ENCODE measurements at regions not wholly inside any gene's neighbourhood (a gene's known extent, or its start where the extent isn't known, plus 50 kb on each side); places are given as distances from the start of the nearest gene placed in this dataset.
A peak's percentile ranks its signal among the peaks of the same experiment; 100 is the strongest.
"Not testable (repeated sequence)": the region's sequence is repeated elsewhere in the genome, so short reads cannot be mapped to it uniquely, and the experiment has no call there.

DNA sequence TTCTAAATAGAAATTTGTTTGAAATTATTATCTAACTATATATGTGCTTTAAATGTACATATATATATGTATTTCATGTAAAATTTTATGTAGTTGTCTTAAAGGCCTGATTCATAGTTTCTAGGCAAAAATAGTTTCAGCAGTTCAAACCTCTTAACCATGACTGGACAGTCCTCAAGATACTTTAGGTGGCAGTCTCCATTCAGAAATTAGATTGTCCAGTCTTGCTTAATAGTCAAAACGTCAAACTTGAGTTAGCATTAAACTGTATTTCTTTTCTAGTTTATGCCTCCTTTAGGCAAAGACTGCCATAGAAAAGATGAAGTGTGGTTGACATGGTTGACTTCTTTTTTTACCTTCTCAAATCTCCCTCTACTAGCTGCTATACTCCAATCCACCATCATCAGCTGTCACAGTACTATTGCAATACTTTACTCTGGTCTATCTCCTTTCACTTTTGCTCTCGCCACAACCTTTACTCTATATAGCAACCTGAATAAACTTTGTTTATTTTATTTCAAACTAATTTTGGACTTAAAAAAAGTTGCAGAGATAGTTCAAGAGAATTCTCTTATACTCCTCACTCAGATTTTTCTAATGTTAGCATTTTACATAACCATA, 395.6 kb upstream of the DIPK2B start:
- DNase-seq (ENCODE audit: low read depth in 2 of 2): no peak

DNA sequence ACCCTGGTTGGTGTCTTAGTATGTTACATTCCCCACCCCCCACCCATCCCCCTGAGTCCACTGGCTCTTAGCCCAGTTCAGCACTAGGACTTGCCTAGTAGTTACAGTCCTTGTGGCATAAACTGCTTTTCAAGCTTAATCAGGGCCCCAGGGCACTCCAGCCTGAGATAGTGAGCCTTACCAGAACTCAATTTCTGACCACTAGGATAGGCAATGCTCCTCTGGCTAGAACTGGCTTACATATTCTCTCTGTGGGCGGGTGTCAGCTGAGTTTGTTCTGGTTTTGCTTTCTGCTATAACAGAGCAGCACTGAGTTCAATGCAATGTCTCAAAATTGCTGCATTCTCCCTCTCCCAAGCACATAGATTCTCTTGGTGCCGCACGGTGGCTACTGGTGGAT, 391.4 kb upstream of the DIPK2B start:
- DNase-seq (ENCODE audit: low read depth in 2 of 2): no peak

GRCh38 chrX:45591650-45592049, 391.0 kb upstream of the DIPK2B start:
- no peak for DNase-seq (ENCODE audit: low read depth in 2 of 2)

DNA sequence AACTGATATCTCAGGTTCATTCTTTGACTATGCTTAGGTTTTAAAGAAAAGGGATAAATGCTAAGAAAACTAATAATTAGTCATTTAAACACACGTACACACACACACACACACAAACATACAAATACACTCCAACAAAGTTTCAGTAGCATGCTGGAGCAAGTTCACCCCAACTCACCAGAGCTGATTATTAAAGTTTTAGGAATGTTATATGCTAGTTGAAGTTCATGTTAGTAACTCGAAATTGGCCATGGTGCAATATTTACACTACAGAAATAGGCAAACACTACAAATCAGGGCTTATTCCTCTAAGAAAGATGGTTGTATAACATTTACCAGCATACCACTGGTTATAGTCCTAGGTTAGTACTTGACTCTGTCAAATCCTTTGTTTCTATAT, 384.0 kb upstream of the DIPK2B start:
- no peak for DNase-seq (ENCODE audit: low read depth in 2 of 2)

GRCh38 chrX:45577361-45577760, 376.7 kb upstream of the DIPK2B start:
- DNase-seq (ENCODE audit: low read depth in 2 of 2): no peak

GRCh38 chrX:45571453-45571852, 370.8 kb upstream of the DIPK2B start:
- no peak for DNase-seq (ENCODE audit: low read depth in 2 of 2)

DNA sequence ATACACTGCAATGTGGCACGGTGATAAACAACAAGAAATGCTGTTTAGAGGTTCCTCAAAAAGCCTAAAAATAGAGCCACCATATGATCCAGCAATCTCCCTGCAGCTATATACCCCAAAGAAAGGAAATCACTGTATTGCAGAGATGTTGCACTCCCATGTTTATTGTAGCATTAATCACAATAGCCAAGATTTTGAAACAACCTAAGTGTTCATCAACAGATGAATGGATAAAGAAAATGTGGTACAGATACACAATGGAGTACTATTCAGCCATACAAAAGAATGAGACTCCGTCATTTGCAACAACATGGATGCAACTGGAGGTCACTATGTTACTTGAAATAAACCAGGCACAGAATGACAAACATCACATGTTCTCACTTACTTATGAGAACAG, 365.8 kb upstream of the DIPK2B start:
- no peak for DNase-seq (ENCODE audit: low read depth in 2 of 2)

DNA sequence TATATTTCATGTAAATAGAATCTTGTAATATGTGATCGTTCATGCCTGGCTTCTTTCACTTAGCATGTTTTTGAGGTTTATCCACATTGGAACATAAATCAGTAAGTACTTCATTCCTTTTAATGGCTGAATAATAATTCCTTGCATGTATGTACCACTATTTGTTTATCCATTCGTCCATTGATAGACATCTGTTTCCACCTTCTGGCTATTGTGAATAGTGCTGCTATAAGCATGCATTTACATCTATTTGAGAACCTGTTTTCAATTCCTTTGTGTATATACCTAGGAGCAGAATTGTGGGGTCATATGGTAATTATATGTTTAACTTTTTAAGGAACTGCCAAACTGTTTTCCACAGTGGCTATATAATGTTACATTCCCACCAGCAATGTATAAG, 356.7 kb upstream of the DIPK2B start:
- DNase-seq (ENCODE audit: low read depth in 2 of 2): no peak

DNA sequence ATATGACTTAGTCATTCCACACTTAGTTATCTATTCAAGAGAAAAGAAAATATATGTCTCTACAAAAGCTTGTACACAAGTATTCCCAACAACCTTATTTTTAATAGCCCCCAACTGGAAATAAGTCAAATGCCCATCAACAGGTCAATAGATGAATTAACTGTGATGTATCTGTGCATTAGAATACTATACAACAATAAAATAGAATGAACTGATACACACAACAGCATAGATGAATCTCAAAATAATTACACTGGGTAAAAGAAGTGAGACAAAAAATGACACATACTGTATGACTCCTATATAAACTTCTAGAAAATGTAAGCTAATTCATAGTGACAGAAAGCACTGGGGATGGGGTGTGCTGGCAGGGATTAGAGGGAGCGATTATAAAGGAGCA, 354.1 kb upstream of the DIPK2B start:
- no peak for DNase-seq (ENCODE audit: low read depth in 2 of 2)

DNA sequence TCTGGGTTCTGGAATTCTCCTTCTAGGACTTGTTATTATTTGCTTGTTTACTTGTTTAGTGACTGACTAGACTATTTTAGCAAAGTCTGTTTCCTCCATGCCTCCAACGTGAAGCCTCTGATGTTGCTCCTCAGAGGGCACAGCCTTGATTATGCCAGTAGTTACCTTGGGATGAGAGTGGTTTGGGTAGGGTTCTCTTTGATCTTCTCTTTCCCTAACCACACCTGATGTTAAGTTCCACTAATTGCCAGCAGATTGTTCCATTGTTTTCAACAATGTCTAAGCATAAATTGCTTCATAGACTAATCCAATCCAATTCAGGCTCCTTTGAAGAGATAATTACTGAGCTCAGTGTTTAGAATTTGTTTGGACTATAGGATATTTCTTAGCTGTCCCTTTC, 352.7 kb upstream of the DIPK2B start:
- DNase-seq (ENCODE audit: low read depth in 2 of 2): no peak

DNA sequence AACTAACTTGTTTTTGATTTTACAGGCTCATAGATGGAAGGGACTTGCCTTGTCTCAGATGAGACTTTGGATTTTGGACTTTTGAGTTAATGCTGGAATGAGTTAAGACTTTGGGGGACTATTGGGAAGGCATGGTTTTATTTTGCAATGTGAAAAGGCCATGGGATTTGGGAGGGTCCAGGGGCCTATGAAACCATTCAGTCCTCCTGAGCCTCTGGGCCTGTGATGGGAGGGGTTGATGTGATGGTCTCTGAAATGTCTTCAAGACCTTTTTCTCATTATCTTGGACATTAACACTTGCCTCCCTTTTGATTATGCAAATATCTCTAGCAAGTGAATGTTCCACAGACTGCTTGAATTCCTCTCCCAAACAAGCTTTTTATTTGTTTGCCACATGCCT, 346.0 kb upstream of the DIPK2B start:
- DNase-seq (ENCODE audit: low read depth in 2 of 2): not testable (repeated sequence)

DNA sequence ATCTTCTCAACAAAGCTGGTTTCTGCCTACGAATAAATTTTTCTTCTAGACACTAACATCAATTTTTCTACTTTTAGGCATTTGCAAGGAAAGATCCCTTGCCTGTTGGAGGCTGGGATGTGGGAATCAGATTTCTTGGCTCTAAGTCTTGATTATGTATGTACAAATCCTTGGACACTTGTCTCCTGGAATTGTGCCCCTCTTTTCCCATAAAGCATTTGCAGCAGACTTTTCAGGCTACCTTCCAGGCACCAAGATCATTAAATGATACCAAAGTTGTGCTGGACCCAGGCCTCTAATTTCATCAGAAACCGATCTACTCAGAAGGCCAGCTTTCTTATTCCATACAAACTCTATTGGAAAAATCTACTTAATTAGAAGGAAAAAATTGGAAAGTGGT, 339.5 kb upstream of the DIPK2B start:
- DNase-seq (ENCODE audit: low read depth in 2 of 2): no peak

DNA sequence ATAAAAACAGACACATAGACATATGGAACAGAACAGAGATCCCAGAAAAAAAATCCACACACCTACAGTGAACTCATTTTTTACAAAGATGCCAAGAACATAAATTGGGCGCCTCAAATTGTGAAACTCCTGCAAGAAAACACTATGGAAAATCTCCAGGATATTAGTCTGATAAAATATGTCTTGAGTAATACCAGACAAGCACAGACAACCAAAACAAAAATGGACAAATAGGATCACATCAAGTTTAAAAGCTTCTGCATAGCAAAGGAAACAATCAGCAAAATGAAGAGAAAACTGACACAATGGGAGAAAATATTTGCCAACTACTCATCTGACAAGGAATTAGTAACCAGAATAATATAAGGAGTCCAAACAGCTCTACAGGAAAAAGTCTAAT, 337.3 kb upstream of the DIPK2B start:
- DNase-seq (ENCODE audit: low read depth in 2 of 2): no peak

- no peak for DNase-seq (ENCODE audit: low read depth in 2 of 2)
Measured at GRCh38 chrX:45527834-45528233, 327.2 kb upstream of the DIPK2B start.

- no peak for DNase-seq (ENCODE audit: low read depth in 2 of 2)
Measured at GRCh38 chrX:45524805-45525204, 324.1 kb upstream of the DIPK2B start.

GRCh38 chrX:45524296-45524695, 323.6 kb upstream of the DIPK2B start:
- DNase-seq (ENCODE audit: low read depth in 2 of 2): no peak

DNA sequence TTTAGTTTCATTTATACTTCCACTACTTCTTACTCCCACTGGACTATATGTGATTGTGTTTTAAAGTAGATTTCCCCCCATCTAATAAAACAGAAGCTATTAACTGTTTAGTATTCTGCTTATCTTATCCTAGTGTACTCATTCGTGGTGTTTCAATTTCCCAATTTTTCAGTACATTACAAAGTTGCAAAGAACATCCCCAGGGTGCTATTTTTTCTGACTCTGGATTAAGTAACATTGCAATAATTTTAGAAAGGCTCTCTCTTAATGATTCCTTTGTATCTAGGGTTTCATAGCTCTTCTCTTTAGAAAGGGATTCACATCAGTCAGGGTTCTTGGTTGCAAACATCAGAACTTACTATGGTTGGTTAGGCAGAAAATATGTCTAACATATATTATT, 317.9 kb upstream of the DIPK2B start:
- DNase-seq (ENCODE audit: low read depth in 2 of 2): no peak

DNA sequence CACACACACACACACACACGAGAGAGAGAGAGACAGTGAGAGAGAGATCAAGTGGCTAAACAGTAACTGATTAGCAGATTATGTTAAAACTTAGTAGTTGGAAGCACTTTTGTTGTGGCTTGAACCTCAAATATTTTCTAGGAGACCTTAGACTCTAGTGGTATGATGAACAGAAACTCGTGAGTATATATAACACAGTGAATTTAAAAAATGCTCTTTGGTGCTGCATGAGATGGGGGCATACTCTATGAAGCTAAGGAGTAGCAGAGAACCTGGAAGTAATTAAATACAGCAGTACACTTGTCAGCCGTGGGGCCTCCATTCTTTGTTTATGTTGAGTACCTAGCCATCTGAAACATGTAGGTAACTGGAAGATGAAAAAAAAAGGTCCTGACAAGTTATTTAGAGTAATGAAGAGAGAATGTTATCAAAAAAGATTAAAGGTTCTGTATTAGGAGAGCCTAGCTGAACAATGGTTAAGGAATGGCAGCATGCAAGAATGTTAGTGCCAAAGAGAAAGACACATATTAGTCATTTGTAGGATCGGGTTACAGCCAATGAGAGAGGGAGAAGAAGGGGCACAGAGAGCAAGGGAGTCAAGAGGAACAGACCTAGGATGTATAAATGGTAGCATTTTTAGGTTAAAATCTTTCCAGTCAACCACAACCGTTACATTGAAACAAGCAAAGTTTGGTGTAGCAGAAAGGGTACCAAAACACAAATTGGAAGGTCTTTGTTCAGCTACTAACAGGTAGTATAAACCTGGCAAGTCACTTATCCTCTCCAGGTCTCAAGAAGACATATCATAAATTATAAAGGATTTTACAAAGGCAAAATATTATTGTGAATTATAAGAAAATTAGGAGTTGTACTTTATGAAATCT, 316.7 kb upstream of the DIPK2B start:
- peak; percentile 56 to 57 for DNase-seq (ENCODE audit: low read depth in 2 of 2)

- DNase-seq (ENCODE audit: low read depth in 2 of 2): peak; percentile 78 to 80
Measured at GRCh38 chrX:45515262-45516215, 314.9 kb upstream of the DIPK2B start.

GRCh38 chrX:45513042-45513441, 312.4 kb upstream of the DIPK2B start:
- DNase-seq (ENCODE audit: low read depth in 2 of 2): no peak

DNA sequence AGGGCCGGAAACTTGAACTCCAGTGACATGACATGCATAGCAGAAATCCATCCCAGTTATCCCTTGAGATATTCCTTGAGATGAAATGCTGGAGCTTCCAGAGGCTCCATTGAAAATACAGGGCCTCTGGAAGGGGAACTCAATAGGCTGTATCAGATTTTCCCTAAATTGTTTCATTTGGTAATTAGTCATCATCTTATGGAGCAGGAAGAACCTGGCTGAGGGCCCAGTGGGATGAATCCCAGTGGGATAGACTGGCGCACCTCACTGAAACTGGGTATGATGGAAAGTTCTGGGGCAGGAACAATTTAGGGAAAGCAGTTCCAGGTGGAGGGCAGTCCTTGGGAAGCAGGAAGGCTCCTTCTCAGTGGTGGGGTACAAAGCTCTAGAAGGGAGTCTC, 307.8 kb upstream of the DIPK2B start:
- no peak for DNase-seq (ENCODE audit: low read depth in 2 of 2)

GRCh38 chrX:45506149-45506730, 305.6 kb upstream of the DIPK2B start:
- DNase-seq (ENCODE audit: low read depth in 2 of 2): no peak
